HL-60/S4 treated with phorbol 12-myristate 13-acetate at 8.2 ng/mL for 4 days and 3 days (cell line): ENCODE measurements at regions not wholly inside any gene's neighbourhood (a gene's known extent, or its start where the extent isn't known, plus 50 kb on each side); places are given as distances from the start of the nearest gene placed in this dataset.

Experiments
- in situ Hi-C: fragments of 300-500 bp; cut with MboI; formaldehyde crosslinking; loops from 2 replicates; pipeline ENCODE4 v1.15.0; 2022; ENCODE audit warnings: low sequenced_read_pairs

DNA sequence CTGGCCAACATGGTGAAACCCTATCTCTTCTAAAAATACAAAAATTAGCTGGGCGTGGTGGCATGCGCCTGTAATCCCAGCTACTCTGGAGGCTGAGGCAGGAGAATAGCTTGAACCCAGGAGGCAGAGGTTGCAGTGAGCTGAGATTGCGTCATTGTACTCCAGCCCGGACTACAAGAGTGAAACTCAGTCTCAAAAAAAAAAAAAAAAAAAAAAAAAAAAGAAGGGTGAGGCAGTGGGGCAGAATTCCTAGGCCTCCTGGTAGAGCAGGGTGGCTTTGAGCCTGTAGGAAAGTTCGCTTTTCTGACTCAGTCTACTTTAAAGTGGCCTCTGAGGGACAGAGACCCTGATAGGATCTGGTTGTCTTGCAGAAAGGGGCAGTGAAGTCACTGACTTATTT, 60.8 kb upstream of the GTF3A start:
- in situ Hi-C loops = loop anchor here (10.0 to 25.0 kb wide), 2 partner anchors 379 to 474 kb away; no protein-coding TSS in a partner anchor

DNA sequence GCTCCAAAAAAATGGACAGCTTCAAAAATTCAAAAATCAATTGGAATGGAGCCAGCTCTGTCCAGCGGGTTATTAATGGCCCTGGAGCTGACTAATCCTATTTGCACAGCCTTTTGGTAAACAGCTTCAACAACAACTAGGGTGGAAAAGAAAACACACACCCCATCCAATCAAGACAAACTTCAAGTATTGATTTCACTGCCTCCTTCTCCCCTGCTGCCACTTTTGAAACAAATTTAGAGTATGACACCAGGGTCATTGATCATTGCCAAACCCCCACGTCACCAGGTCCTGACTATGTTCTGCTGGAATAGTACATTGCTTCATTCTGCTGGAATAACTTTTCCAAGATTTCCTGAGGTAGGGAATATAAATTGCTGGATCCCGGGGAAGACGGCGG, 56.8 kb upstream of the GTF3A start:
- in situ Hi-C loops = loop anchor here (10.0 to 25.0 kb wide), 2 partner anchors 383 to 470 kb away; no protein-coding TSS in a partner anchor

DNA sequence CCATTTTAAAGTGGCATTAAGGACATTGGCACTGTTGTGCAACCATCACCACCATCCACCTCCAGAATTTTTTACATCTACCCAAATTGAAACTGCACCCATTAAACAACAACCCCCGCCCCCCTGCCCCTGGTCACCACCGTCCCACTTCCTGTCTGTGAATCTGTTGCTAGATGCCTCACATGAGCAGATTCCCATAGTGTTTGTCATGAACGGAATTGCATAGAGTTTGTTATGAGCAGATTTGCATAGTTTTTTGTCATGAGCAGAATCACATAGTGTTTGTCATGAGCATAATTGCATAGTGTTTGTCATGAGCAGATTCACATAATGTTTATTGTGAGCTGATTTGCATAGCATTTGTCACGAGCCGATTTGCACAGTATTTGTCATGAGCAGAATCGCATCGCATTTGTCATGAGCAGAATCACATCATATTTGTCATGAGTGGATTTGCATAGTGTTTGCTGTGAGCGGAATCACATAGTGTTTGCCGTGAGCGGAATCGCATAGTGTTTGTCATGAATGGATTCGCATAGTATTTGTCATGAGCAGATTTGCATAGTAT, 54.0 kb upstream of the GTF3A start:
- in situ Hi-C loops = loop anchor here (25.0 kb wide), 1 partner anchor 467 kb away; no protein-coding TSS in a partner anchor

DNA sequence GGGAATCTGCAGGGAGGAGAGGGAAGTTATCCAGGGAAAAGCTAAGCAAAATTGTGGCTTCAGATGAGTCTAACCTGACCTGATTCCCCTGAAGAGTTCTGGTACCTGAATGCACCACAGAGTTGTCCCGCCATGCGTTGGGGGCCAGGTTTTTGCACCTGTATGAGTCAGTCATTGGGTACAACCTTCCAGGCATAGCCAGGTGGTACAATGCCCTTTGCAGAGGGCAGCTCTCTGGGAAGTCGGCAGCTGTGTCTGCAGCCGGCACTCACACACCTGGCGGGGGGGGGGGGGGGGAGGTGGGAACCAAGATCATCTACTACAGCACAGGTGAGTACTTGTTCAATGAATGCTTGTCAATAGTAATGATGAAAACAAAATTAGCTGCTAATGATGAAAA, 52.5 kb upstream of the GTF3A start:
- in situ Hi-C loops = loop anchor here (25.0 kb wide), 1 partner anchor 465 kb away; no protein-coding TSS in a partner anchor

DNA sequence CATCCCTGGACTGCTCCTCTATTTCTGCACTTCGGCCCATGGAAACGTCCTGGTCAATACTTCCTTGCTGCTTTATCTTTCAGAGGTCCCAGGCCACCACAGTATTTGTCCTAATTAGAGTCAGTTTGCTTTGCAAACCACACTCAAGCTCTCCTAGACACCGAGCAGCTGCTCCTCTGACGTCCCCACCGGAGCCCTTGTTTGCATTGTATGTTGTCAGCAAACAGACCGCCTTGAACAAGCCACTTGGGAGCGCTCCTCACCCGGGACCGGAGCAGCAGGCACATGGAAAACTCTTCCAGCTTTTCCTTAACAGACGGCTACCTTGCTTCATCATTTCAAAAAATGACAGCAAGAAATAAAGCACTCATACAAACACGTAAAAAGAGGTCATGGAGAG, 51.5 kb upstream of the GTF3A start:
- in situ Hi-C loops = loop anchor here (25.0 kb wide), 1 partner anchor 464 kb away; no protein-coding TSS in a partner anchor

DNA sequence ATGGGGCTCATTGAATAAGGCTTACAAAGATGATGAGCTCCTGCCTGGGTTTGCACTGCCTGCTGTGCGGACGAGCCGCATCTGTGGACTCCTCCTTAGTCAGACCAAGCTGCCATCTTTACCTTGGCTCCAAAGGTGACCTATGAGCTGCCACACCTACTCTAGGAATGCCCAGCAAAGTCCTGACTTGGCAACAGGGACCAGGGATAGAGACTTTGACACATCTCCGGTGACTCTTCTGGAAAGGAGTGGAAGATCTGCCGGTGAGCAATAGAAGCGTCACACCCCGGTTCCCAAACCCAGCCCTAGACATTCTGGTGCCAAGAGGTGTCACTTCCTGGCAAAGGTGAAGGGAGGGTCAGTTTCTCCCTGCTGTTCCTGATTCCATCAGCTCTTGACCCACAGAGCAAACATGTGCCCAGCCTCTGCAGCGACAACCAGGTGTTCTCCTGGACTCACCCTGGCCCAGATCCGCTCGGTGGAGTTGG, 50.2 kb upstream of the GTF3A start:
- in situ Hi-C loops = loop anchor here (25.0 kb wide), 1 partner anchor 463 kb away; no protein-coding TSS in a partner anchor
